AG20443 (cell line): ENCODE measurements at regions not wholly inside any gene's neighbourhood (a gene's known extent, or its start where the extent isn't known, plus 50 kb on each side); places are given as distances from the start of the nearest gene placed in this dataset.
"Not testable (repeated sequence)": the region's sequence is repeated elsewhere in the genome, so short reads cannot be mapped to it uniquely, and the experiment has no call there.

Source experiments
- DNase-seq: peaks from one replicate; pipeline ENCODE4 v3.0.0; 2012; ENCODE audit warnings: low spot score, mixed read lengths

DNA sequence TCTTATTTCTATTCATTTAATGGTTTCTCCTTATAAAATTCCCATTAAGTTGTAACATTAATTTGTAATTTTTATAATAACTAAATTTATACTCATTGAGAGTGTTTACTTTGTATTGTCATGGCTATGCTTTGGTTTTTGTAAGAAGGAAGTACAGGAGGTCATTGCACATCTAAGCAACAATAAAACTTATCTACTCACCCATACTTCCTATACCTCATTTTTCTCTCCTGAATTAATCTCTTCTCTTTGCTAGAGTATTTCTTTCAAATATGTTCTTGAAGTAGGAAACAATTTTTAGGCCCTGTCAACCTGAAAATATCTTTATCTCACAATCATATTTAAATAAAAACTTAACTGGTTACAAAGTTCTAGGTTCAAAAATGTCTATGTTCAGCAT lies 95.4 kb upstream of the WDR11 start:
- DNase-seq, result no peak

DNA sequence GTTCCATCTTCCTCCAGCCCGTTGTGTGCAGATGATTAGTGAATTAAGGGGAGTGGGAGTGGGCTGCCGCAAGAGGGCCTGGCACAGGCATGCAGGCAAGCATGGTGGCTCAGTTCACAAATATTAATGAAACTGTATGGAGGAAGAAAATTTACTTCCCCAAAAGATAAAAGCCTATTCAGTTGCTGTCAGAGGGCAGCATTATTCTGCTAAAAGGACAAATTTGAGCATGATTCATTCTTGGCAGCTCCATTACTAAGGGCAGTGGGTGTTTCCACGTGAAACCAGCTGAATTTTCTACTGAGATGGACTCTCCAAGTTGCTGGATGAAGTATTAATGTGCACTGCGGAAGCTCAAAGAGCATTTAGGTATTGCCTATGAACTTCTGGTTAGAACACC lies 90.9 kb upstream of the WDR11 start:
- no peak for DNase-seq

DNA sequence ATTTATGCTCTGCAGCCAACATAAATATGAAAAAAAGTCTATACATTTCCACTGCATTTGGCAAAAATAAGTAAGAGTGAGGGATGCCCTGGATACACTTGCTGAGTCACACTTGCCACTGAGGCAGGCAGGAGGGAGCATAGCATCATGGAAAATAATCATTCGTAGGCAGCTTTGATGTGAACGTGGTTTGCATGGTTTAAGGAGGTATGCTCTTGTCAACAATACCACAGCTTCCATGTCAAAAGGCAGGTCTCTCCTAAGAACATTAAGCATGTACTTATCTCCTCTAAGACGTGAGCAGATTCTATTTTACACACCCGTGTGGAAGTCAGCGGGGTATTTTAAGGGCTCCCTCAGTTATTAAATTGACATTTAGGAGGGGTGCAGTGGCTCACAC lies 89.2 kb upstream of the WDR11 start:
- DNase-seq, result no peak

DNA sequence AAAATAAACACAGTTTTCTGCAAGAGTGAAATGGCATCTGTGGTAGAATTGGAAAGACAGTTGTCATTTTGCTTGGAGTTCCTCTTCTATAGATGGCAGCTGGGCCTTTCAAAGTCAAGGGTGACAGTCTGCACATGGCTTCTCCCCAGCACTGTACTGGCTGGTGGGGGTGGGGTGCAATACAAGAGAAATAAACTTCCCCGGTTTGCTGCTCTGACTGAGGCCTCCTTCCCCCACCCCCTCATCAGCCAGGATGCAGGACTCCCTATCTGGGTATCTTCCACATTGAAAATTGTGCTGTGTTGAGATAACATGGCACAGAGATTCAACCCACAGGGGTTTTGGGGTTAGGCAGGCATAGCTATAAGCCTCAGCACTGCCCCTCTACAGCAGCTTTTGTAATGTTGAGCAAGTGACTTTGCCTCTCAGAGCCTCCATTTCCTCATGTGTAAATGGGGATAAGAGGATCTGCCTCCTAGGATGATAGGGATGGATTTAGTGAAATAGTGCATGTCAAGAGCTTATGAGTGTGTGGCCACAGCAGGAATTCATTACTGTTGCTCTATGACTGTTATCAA lies 85.8 kb upstream of the WDR11 start:
- no peak for DNase-seq

DNA sequence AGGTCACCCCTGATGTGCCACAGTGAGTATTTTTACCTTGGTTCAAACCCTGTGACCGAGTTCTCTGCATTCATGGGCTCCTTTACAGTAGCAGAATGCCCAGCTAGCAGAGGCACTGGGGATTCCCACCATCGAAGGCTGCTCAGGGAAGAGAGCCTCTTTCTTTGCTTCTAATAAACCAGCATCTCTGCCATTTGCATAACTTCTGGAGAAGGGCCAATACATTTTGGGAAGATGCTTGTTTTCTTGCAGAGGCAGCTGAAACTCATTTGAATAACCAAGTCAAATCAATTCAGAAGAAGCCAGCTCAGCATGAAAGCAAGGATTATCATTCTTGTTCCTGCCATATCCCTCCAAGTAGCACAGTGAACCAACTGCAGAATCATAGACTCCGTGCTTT lies 82.9 kb upstream of the WDR11 start:
- no peak for DNase-seq

DNA sequence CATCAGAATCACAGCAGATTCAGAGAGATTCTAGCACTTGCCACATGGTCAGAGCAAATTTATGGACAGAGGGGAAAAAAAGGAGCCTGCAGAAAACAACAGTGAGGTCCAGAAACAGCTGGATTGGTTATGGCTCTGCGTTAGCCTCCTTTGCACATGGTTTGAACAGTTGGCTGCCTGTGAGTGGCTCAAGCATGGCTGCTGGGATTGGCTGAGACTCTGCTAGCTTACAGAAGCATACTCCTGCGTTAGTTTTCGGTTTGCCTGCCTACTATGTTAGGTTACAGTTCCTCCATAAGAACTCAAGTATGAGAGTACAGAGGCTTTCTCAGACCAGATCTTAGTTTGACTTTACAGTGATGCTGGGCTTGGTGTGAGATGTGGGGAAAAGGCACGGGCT lies 80.7 kb upstream of the WDR11 start:
- no peak for DNase-seq

DNA sequence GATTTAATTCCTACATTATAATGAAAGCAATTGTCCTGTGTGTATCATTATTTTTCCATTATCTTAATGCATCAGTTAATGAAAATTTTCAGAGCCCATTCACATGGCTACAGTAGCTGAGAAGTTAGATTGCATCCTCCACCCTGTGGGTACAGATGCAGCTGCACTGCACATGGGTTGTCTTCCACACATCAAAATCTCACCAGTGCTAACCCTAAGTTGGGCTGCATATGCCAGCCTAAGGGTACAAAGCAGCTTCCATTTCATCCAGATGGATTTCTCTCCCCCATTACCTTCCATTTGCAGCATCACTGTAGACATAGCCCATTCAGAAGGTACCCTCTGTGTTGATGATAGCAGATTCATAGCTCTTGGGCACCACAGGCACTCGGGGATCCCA lies 74.7 kb upstream of the WDR11 start:
- DNase-seq, result no peak

DNA sequence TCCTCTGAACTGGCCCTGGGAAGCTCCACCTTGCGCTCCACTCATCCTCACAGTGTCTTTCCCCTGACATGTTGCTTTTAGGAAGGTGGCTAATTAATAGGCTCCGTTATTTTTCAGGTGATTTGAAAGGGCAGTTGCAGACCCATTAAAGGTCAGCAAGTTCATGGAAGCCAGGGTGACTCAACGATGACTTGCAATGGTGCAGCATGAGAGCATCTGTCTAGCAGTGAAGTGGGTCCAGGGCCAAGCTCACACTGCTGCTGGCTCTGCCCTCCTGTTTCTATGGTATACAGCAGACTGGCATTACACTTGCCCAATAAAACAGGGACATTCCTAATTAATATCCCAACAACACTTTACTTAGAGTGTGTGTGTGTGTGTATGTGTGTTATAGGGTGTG lies 68.8 kb upstream of the WDR11 start:
- DNase-seq, result no peak

DNA sequence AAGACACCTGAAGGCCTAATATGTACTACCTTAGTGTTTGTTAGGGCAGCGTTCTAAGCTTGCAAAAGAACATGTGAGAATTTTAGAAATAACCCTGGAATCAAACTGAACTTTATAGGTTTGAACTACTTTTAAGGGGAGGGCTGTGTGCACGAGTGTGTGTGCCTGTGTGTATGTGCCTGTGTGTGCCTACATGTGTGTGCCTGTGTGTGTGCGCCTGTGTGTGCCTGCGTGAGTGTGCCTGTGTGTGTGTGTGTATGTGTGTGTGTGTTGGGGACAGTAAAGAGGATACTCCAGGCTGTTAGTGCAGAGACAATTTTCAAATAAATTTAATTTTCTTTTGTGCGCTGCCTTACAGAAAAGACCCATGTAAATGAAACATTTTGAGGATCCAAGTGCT lies 68.1 kb upstream of the WDR11 start:
- DNase-seq, result no peak

DNA sequence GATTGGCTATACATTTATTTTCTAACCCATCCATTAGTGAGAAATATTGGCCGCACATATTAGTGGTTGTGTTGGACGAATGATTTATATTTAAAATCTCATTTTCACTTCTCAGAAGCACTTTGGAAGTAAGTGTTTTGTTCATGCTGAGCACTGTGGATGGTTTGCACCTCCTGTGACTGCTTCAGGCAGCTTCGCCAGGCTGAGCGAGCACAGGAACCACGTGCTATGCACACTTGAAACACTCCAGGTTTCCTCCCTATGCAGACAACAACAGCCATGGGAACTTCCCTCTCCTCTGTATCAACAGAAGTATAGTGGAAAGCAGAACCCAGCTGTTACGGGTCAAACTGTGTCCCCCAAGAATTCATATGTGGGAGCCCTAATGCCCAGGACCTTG lies 67.3 kb upstream of the WDR11 start:
- no peak for DNase-seq

DNA sequence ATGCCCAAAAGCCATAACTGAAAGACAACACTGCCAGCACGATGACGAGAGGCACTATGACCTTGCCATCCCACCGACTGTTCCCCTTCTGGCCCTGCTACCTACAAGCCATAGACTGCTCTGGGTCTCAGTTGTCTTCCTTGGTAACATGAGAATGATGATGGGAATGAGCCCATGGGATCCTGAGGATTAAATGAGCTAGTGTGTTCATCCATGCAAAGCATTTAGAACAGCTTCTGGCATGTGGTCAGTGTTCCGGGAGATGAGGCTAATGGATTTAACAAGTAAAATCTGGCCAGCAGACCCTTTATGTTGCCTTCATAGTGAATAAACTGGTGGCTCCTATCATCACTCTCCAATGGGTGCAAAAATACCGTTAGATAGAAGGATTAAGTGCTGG lies 62.4 kb upstream of the WDR11 start:
- no peak for DNase-seq

DNA sequence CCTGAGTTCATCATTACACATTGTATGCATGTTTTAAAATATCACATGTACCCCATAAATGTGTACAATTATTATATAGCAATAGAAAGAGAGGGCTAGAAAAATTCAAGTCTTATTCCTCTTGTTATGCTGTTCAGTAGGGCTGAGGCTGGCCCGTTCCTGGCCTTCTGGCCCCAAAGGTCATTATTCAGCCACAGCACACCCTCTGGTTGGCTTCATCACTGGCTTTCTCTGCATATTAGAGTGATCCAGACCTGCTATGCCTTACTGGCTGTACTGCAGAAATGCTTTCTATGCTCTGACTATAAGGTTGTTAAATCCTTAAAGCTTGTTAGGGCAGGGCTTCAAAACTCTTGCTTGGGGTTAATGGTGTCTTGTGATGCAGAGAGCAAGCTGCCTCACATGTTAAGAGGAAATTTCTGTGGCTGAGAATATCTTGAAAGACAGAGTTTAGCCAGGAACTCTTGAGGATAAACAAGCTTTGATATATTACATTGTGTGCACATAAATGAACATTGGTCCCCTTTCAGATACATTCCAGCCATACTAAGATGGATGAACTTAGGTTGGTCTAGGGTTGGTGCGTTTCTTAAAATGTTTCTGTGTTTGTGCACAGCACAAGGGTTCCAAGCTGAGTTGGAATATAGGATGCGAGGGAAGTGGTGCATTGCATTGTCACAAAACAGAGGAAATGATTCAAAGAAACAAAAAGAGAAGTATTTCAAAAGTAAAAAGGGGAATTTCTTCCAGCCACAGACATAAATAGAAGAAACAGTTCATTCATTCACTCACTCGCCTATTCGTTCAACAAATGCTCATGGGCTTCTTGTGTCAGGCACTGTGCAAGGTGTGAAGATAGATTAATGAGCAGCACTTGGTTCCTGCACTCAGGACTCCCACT lies 61.6 kb upstream of the WDR11 start:
- no peak for DNase-seq

DNA sequence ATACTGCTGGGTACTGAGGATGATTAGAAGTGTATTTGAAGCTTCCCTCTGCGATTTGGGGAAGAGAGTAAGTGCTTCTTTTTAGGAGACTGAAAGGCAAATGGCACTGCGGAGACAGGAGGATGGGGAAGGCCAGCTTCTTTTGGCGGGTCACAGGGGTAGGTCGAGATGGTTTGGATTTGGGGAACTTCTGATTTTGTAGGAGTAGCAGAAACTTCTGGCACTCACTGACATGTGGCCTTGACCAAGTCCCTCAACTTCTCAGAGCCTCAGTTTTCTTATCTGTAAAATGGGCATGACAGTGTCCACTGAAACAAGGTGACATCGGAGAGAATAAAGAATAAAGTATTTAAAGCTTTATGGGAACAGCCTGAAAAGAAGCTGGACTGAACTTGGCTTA lies 59.8 kb upstream of the WDR11 start:
- no peak for DNase-seq

DNA sequence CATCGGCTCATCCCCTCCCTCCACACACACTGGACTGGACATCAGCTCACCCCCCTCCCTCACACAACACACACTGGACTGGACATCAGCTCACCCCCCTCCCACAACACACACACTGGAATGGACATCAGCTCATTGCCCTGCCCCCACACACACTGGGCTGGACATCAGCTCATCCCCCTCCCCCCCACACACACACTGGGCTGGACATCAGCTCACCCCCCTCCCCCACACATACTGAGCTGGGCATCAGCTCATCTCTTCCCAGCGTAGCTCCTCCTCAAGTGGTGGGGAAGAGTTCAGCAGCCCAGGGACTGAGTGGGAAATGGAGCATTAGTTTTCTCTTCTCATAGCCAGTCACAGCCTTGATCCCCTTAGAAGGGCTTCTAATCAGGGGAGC lies 58.1 kb upstream of the WDR11 start:
- DNase-seq, result no peak

DNA sequence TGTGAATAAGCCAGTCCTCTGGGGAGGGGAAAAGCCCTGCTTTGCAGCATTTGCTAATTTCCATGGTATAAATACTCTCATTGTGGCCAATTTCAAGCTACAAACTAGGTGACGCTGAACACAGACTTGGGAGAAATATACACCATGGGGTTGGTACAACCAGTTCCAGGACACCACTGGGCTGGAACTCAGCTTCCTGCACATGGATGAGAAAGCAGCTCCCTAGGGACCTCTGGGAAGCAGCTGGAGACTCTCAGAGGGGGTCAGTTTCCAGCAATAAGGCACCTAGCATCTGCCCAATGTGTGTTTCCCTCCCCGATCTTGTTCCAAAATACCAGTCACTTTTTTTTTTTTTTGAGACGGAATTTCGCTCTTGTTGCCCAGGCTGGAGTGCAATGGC lies 56.8 kb upstream of the WDR11 start:
- DNase-seq, result no peak

DNA sequence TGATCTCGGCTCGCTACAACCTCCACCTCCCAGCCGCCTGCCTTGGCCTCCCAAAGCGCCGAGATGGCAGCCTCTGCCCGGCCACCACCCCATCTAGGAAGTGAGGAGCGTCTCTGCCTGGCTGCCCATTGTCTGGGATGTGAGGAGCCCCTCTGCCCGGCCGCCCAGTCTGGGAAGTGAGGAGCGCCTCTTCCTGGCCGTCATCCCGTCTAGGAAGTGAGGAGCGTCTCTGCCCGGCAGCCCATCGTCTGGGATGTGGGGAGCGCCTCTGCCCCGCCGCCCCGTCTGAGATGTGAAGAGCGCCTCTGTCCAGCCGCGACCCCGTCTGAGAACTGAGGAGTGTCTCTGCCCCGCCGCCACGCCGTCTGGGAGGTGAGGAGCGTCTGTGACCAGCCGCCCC lies 52.9 kb upstream of the WDR11 start:
- DNase-seq, result not testable (repeated sequence)

DNA sequence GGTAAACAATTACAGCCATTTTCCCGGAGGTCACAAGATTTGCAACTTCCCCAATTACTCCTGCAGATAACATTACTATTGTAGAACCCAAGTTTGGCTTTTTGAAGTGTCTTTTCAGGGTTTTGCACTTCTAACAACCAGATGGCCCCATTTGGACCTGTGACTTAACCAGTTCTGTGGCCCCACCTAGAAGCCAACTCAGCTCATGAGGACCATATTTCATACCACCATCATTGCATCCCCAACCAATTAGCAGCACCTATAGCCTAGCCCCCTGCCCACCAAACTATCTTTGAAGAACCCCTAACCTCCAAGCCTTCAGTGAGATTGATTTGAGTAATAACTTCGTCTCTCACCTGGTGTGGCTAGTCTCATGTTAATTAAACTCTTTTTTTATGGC lies 51.3 kb upstream of the WDR11 start:
- no peak for DNase-seq

DNA sequence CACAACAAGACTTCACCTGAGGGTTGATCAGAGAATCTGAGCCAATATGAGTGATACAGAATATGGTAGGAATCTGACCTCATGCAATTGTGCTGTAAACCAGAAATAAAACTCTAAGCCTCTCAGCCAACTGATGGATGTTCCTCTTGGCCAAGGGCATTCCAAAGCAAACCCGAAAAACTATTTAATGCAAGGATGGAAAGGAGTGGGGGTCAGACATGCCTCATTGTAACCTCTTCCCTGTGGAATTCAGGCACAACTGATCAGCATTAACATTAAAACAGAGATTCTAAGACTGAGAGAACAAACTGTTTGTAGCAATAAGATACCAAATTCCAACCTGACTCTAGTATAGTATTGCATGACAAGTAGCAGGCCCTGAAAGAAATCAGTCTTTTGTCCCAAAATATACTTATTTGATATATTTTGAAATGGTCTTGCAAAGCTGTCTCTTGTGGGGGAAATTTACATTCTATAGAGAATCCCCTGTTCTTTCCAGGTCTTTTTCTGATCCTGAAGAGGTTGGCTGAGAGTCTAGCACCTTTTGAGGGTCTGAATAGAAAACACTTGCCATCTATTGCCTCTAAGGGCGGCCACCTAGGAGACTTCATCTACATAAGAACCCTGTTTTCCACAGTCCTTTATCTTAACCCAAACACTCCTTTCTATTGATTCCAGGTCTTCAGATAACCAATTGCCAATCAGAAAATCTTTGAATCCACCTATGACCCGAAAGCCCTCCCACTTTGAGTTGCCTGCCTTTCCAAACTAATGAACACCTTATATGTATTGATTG lies 50.4 kb upstream of the WDR11 start:
- DNase-seq, result no peak
